Neural cell (in vitro differentiated cells): ENCODE measurements at regions not wholly inside any gene's neighbourhood (a gene's known extent, or its start where the extent isn't known, plus 50 kb on each side); places are given as distances from the start of the nearest gene placed in this dataset.

Experiments used
- H2AFZ ChIP-seq: fragments of 200-600, 300-800 bp; sonication (generic), shearing (Covaris generic); 2 replicates; pipeline ENCODE4 v1.6.0; 2014; ENCODE audit warnings: low read depth, mild to moderate bottlenecking, antibody characterized with exemption, low read length, moderate library complexity
- H3F3A ChIP-seq: fragments of 200-600 bp; shearing (Covaris generic); 2 replicates; pipeline ENCODE4 v1.6.1; 2016; ENCODE audit warnings: mild to moderate bottlenecking, moderate library complexity, mixed read lengths, antibody characterized with exemption, low read length; ENCODE audit not compliant: insufficient read depth, poor library complexity, severe bottlenecking
- H3K27ac ChIP-seq: fragments of 200-600, 300-800 bp; sonication (generic), shearing (Covaris generic); 2 replicates; pipeline ENCODE4 v1.5.1; 2014; ENCODE audit warnings: mild to moderate bottlenecking, low read length, moderate library complexity
- H3K27me3 ChIP-seq: fragments of 300-800, 200-600 bp; sonication (generic), shearing (Covaris generic); 2 replicates; pipeline ENCODE4 v1.6.0; 2014; ENCODE audit warnings: mild to moderate bottlenecking, low read depth, low read length, moderate library complexity; ENCODE audit not compliant: insufficient read depth
- H3K36me3 ChIP-seq: fragments of 300-800, 200-600 bp; sonication (generic), shearing (Covaris generic); 2 replicates; pipeline ENCODE4 v1.5.1; 2014; ENCODE audit warnings: mild to moderate bottlenecking, antibody characterized with exemption, low read length, moderate library complexity; ENCODE audit not compliant: insufficient read depth
- H3K4me2 ChIP-seq: fragments of 300-800, 200-600 bp; sonication (generic), shearing (Covaris generic); 2 replicates; pipeline ENCODE4 v1.6.0; 2014; ENCODE audit warnings: mild to moderate bottlenecking, low read length
- H3K4me3 ChIP-seq: fragments of 300-800, 200-600 bp; sonication (generic), shearing (Covaris generic); 2 replicates; pipeline ENCODE4 v1.5.1; 2014; ENCODE audit warnings: mild to moderate bottlenecking, low read length, moderate library complexity
- H3K79me2 ChIP-seq: fragments of 200-600 bp; shearing (Covaris generic); replicated peaks from 2 replicates; pipeline ENCODE4 v1.6.0; 2014; ENCODE audit warnings: mild to moderate bottlenecking, low read length, moderate library complexity; ENCODE audit not compliant: insufficient read depth
- H3K9ac ChIP-seq: fragments of 300-800, 200-600 bp; sonication (generic), shearing (Covaris generic); 2 replicates; pipeline ENCODE4 v1.6.1; 2016; ENCODE audit warnings: mild to moderate bottlenecking, low read length, mixed read lengths
- H3K9me2 ChIP-seq: fragments of 200-600 bp; shearing (Covaris generic); 2 replicates; pipeline ENCODE4 v1.6.1; 2016; ENCODE audit warnings: mild to moderate bottlenecking, low read length, mixed read lengths; ENCODE audit not compliant: insufficient read depth
- H3K9me3 ChIP-seq: fragments of 200-600, 300-800 bp; sonication (generic), shearing (Covaris generic); 2 replicates; pipeline ENCODE4 v1.6.1; 2016; ENCODE audit warnings: mild to moderate bottlenecking, mixed run types, low read length, moderate library complexity, mixed read lengths
- H4K20me1 ChIP-seq: fragments of 200-600 bp; shearing (Covaris generic); 2 replicates; pipeline ENCODE4 v1.6.1; 2016; ENCODE audit warnings: mild to moderate bottlenecking, mixed run types; ENCODE audit not compliant: insufficient read depth
- CTCF ChIP-seq: fragments of 450-650 bp; IDR thresholded peaks from 2 replicates; pipeline ENCODE4 v1.5.1; 2014; ENCODE audit warnings: antibody characterized with exemption, mild to moderate bottlenecking, moderate library complexity; ENCODE audit not compliant: poor library complexity, severe bottlenecking
- EP300 ChIP-seq: fragments of 450-650 bp; conservative IDR thresholded peaks from 2 replicates; pipeline ENCODE4 v1.6.1; 2014; ENCODE audit warnings: antibody characterized with exemption, mild to moderate bottlenecking, moderate library complexity; ENCODE audit not compliant: poor library complexity, severe bottlenecking
- EZH2 ChIP-seq: fragments of 200-600, 300-800 bp; shearing (Covaris generic), sonication (generic); IDR thresholded peaks from 2 replicates; pipeline ENCODE4 v1.6.1; 2014; ENCODE audit warnings: antibody characterized with exemption, low read length, borderline replicate concordance, mild to moderate bottlenecking; ENCODE audit not compliant: insufficient read depth, poor library complexity, severe bottlenecking
- MXI1 ChIP-seq: fragments of 450-650 bp; conservative IDR thresholded peaks from 2 replicates; pipeline ENCODE4 v1.6.1; 2014; ENCODE audit warnings: antibody characterized with exemption, mild to moderate bottlenecking; ENCODE audit not compliant: poor library complexity, severe bottlenecking
- POLR2AphosphoS5 ChIP-seq: IDR thresholded peaks from 2 replicates; pipeline ENCODE4 v1.6.1; 2012
- RAD21 ChIP-seq: fragments of 450-650 bp; conservative IDR thresholded peaks from 2 replicates; pipeline ENCODE4 v1.6.1; 2014; ENCODE audit warnings: antibody characterized with exemption, mild to moderate bottlenecking, moderate library complexity
- REST ChIP-seq: IDR thresholded peaks from 2 replicates; pipeline ENCODE4 v1.6.1; 2012; ENCODE audit warnings: borderline replicate concordance
- SMC3 ChIP-seq: fragments of 450-650 bp; conservative IDR thresholded peaks from 2 replicates; pipeline ENCODE4 v1.6.1; 2014; ENCODE audit warnings: antibody characterized with exemption, mild to moderate bottlenecking, moderate library complexity; ENCODE audit not compliant: poor library complexity
- TAF1 ChIP-seq: IDR thresholded peaks from 2 replicates; pipeline ENCODE4 v1.6.1; 2012; ENCODE audit warnings: low read depth

DNA sequence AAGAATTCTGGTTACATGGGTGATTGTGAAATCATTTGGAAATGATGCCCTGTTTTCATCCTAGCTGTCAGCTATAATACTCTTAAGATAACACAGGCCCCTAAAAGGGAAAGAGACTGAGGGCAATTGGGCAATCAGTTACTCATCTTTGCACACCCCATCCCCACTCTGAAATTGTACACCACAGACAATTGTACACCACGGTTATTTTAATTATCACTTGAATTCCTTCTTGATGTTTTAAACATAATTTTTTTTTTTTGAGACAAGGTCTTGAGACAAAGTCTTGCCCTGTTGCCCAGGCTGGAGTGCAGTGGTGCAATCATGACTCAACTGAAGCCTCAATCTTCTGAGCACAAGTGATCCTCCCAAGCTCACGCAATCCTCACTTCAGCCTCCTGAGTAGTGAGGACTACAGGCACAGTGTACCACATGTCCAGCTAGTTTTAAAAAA, 862.4 kb upstream of the ACVR2A start:
- H3K27me3 ChIP-seq = no peaks in the 10 kb centered on the region
- no peak overlapping the region for H2AFZ ChIP-seq
- H4K20me1 ChIP-seq = no peaks in the 10 kb centered on the region
- H3K36me3 ChIP-seq = no peaks in the 10 kb centered on the region
- H3K9ac ChIP-seq = no peak overlapping the region
- H3K79me2 ChIP-seq = no peaks in the 10 kb centered on the region
- no peak overlapping the region for H3K4me3 ChIP-seq
- H3F3A ChIP-seq = no peaks in the 10 kb centered on the region
- no peak overlapping the region for H3K27ac ChIP-seq
- TF ChIP-seq POLR2AphosphoS5 = no peak
- no peak for TF ChIP-seq EP300
- no peak for TF ChIP-seq TAF1
- TF ChIP-seq SMC3 = no peak
- TF ChIP-seq MXI1 = no peak
- TF ChIP-seq RAD21 = no peak
- TF ChIP-seq REST = no peak
- no peak for TF ChIP-seq EZH2
- no peak overlapping the region for H3K4me2 ChIP-seq
- H3K9me3 ChIP-seq = no peaks in the 10 kb centered on the region
- no peaks in the 10 kb centered on the region for H3K9me2 ChIP-seq

GRCh38 chr2:146981921-146982320, 862.9 kb upstream of the ACVR2A start:
- no peak overlapping the region for H3K4me3 ChIP-seq
- no peak overlapping the region for H3K4me2 ChIP-seq
- H3K79me2 ChIP-seq = no peaks in the 10 kb centered on the region
- no peak overlapping the region for H2AFZ ChIP-seq
- H3K36me3 ChIP-seq = no peaks in the 10 kb centered on the region
- TF ChIP-seq TAF1 (no peak), MXI1 (no peak), CTCF (no peak), RAD21 (no peak), EP300 (no peak), POLR2AphosphoS5 (no peak), EZH2 (no peak)
- no peak overlapping the region for H3K27ac ChIP-seq
- no peaks in the 10 kb centered on the region for H3K9me3 ChIP-seq
- no peaks in the 10 kb centered on the region for H3K9me2 ChIP-seq
- no peaks in the 10 kb centered on the region for H3K27me3 ChIP-seq
- H3K9ac ChIP-seq = no peak overlapping the region
- no peaks in the 10 kb centered on the region for H3F3A ChIP-seq
- no peaks in the 10 kb centered on the region for H4K20me1 ChIP-seq

DNA sequence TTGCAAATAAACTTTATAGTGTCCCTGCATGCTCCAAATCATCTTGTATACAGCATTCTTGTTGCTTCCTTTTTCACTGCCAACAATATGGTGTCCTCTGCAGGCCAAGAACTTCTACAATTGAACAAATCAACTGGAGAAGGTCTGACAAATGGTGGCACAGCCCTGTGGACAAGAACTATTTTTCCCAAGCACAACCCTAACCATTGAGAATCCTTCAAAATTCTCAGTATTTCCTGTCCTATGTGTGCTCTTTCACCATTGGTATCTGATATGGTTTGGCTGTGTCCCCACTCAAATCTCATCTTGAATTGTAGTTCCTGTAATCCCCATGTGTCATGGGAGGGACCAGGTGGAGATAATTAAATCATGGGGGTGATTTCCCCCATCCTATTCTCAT, 865.1 kb upstream of the ACVR2A start:
- Histone ChIP-seq H3K4me2 (no peak overlapping the region), H3K9ac (no peak overlapping the region), H3K27ac (no peak overlapping the region), H3K9me3 (no peaks in the 10 kb centered on the region), H3K27me3 (no peaks in the 10 kb centered on the region), H3K4me3 (no peak overlapping the region), H3K79me2 (no peaks in the 10 kb centered on the region), H2AFZ (no peak overlapping the region), H3F3A (no peaks in the 10 kb centered on the region), H4K20me1 (no peaks in the 10 kb centered on the region), H3K9me2 (no peaks in the 10 kb centered on the region), H3K36me3 (no peaks in the 10 kb centered on the region)
- TF ChIP-seq SMC3 (no peak), RAD21 (no peak), POLR2AphosphoS5 (no peak), TAF1 (no peak), REST (no peak), EP300 (no peak), CTCF (no peak), MXI1 (no peak), EZH2 (no peak)
